Naive thymus-derived CD4-positive, alpha-beta T cell (primary cell): ENCODE measurements at regions not wholly inside any gene's neighbourhood (a gene's known extent, or its start where the extent isn't known, plus 50 kb on each side); places are given as distances from the start of the nearest gene placed in this dataset.

Source experiments
- ATAC-seq: fragments of 150-1000 bp; cut with Tn5 transposase; 2 replicates; pipeline ENCODE4 v1.10.0; 2021; ENCODE audit warnings: mild to moderate bottlenecking, moderate library complexity
- CTCF ChIA-PET: fragments of 350-600 bp; sonication (Branson Sonifier 250); formaldehyde crosslinking; loops from one replicate; lab custom pipeline; 2021; ENCODE audit warnings: antibody characterized with exemption; lab: Charles Lee
- POLR2A ChIA-PET: fragments of 350-600 bp; sonication (Branson Sonifier 250); formaldehyde crosslinking; loops from one replicate; lab custom pipeline; 2021; ENCODE audit warnings: antibody characterized with exemption, inconsistent platforms; lab: Charles Lee
- DNase-seq, 9 donors: peaks; one replicate each; pipeline versions ENCODE4 v3.0.0 to v3.0.0-alpha.2; 2020 to 2022; ENCODE audit warnings: mixed read lengths in 1 of 9
- H3K27ac ChIP-seq: one replicate; pipeline ENCODE4 v1.7.0; 2013; ENCODE audit warnings: mild to moderate bottlenecking, low read depth, low read length, moderate library complexity
- H3K27me3 ChIP-seq, 2 donors: one replicate each; pipeline ENCODE4 v1.7.0; 2013; ENCODE audit warnings: low read length in 2 of 2, mild to moderate bottlenecking in 2 of 2, moderate library complexity in 2 of 2; ENCODE audit not compliant: control insufficient read depth in 2 of 2, insufficient read depth in 2 of 2
- H3K36me3 ChIP-seq, 3 experiments: 1 replicate in 2 of 3; 2 replicates in 1 of 3; pipeline ENCODE4 v1.7.0; 2013; ENCODE audit warnings: low read length in 3 of 3, mild to moderate bottlenecking in 3 of 3, moderate library complexity in 1 of 3; ENCODE audit not compliant: insufficient read depth in 3 of 3, control insufficient read depth in 2 of 3
- H3K4me1 ChIP-seq, 2 donors: one replicate each; pipeline ENCODE4 v1.7.0; 2013; ENCODE audit warnings: low read length in 2 of 2, mild to moderate bottlenecking in 2 of 2, moderate library complexity in 1 of 2; ENCODE audit not compliant: control insufficient read depth in 2 of 2, insufficient read depth in 2 of 2
- H3K4me3 ChIP-seq: 2 replicates; pipeline ENCODE4 v1.7.0; 2013; ENCODE audit warnings: mild to moderate bottlenecking, low read length
- H3K9me3 ChIP-seq, 3 experiments: 1 replicate in 2 of 3; 2 replicates in 1 of 3; pipeline ENCODE4 v1.7.0; 2013; ENCODE audit warnings: low read length in 3 of 3; ENCODE audit not compliant: control insufficient read depth in 2 of 3
- H3K27ac Mint-ChIP-seq, 9 donors: one replicate each; pipeline ENCODE4 v1.8.0; 2020 to 2022; ENCODE audit warnings: mixed read lengths in 9 of 9, mild to moderate bottlenecking in 8 of 9, moderate library complexity in 5 of 9, inconsistent platforms in 2 of 9
- H3K27me3 Mint-ChIP-seq, 5 donors: one replicate each; pipeline ENCODE4 v1.8.0; 2021 to 2022; ENCODE audit warnings: mixed read lengths in 5 of 5, mild to moderate bottlenecking in 1 of 5
- H3K36me3 Mint-ChIP-seq, 5 donors: one replicate each; pipeline ENCODE4 v1.8.0; 2020 to 2022; ENCODE audit warnings: mixed read lengths in 5 of 5, mild to moderate bottlenecking in 3 of 5, inconsistent platforms in 1 of 5
- H3K4me1 Mint-ChIP-seq, 7 donors: one replicate each; pipeline ENCODE4 v1.8.0; 2020 to 2022; ENCODE audit warnings: mixed read lengths in 7 of 7, mild to moderate bottlenecking in 3 of 7, inconsistent platforms in 1 of 7
- H3K4me3 Mint-ChIP-seq, 10 donors: one replicate each; pipeline ENCODE4 v1.8.0; 2020 to 2022; ENCODE audit warnings: mild to moderate bottlenecking in 10 of 10, mixed read lengths in 10 of 10, moderate library complexity in 6 of 10, inconsistent platforms in 2 of 10
- H3K9me3 Mint-ChIP-seq, 11 donors: one replicate each; pipeline ENCODE4 v1.8.0; 2020 to 2022; ENCODE audit warnings: mixed read lengths in 11 of 11, mild to moderate bottlenecking in 4 of 11, inconsistent platforms in 1 of 11, moderate library complexity in 1 of 11
- intact Hi-C, 2 donors: fragments of 100-400 bp; cut with micrococcal nuclease; formaldehyde crosslinking; loops; one replicate each; pipeline ENCODE4 v1.15.1; 2023

DNA sequence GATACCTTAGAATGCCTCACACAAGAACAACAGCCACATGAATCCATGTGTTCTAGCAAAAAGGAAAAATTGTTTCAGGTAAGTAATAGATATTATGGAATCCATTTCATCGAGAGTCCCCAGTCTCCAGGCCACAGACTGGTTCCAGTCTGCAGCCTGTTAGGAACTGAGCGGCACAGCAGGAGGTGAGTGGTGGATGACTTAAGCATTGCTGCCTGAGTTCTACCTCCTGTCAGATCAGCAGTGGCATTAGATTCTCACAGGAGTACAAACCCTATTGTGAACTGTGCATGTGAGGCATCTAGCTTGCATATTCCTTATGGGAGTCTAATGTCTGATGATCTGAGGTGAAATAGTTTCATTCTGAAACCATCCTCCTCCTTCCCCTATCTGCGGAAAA is 207.0 kb downstream of the CSNK1G3 start:
- Mint-ChIP-seq H3K27me3 (no peaks in the 10 kb centered on the region), H3K4me3 (no peak overlapping the region), H3K4me1 (no peaks in the 10 kb centered on the region), H3K27ac (no peak overlapping the region), H3K9me3 (peaks cover 0 to 8% (median 0%) of the 10 kb centered on the region in 11 donors), H3K36me3 (no peaks in the 10 kb centered on the region)
- no peak overlapping the region for H3K27ac ChIP-seq
- intact Hi-C loops = no loop called here
- no peak overlapping the region for H3K4me3 ChIP-seq
- H3K36me3 ChIP-seq = no peaks in the 10 kb centered on the region
- CTCF ChIA-PET = no interaction called here
- no peak for DNase-seq
- no peaks in the 10 kb centered on the region for H3K4me1 ChIP-seq
- H3K27me3 ChIP-seq = no peaks in the 10 kb centered on the region
- no peak for ATAC-seq
- POLR2A ChIA-PET = no interaction called here
- no peaks in the 10 kb centered on the region for H3K9me3 ChIP-seq

DNA sequence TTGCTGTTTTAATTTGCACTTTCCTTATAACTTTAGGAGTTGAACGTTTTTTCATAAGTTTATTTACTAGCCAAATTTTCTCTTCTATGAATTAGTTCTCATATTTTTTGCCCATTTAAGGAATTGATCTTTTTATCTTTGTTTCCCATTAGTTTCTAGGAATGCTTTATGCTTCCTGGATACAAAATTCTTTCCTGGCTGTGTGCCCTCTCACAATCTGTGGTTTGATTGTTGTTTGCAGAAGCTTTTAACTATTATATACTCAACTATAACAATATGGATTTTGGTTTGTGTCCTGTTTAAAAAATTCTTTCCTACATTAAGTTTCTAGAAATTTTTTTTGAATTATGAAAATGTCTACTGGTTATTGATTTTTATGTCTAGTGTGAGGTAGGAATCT is 206.3 kb downstream of the CSNK1G3 start:
- DNase-seq = no peak
- no peaks in the 10 kb centered on the region for H3K4me1 Mint-ChIP-seq
- CTCF ChIA-PET = no interaction called here

DNA sequence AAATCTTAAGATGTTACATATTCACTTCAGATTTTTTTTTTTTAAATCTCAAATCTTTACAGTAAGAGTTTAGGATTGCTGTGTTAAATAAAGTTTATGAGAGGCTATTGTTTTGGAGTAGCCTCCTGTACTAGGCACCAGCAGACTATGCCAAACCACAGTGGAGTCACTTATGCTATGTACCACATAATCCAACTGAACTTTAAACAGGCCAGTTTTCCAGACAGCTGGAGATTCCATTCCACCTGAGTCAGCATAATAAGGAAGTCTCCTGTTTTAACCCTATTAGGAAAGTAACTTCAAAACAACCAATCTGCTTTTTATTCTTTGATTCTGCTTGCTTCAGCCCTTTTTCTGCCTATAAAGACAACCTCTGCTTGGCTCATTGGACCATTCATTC is 205.2 kb downstream of the CSNK1G3 start:
- no peak overlapping the region for H3K27ac Mint-ChIP-seq
- POLR2A ChIA-PET = no interaction called here
- Histone ChIP-seq H3K27me3 (no peaks in the 10 kb centered on the region), H3K4me3 (no peak overlapping the region), H3K36me3 (no peaks in the 10 kb centered on the region), H3K27ac (no peak overlapping the region), H3K4me1 (no peaks in the 10 kb centered on the region), H3K9me3 (no peaks in the 10 kb centered on the region)
- intact Hi-C loops = no loop called here
- no peaks in the 10 kb centered on the region for H3K4me1 Mint-ChIP-seq
- CTCF ChIA-PET = no interaction called here
- H3K36me3 Mint-ChIP-seq = no peaks in the 10 kb centered on the region
- no peak for ATAC-seq
- no peaks in the 10 kb centered on the region for H3K27me3 Mint-ChIP-seq
- no peak overlapping the region for H3K4me3 Mint-ChIP-seq
- peaks cover 0 to 22% (median 5%) of the 10 kb centered on the region in 11 donors for H3K9me3 Mint-ChIP-seq
- DNase-seq = no peak

More for the DNA sequence above, 206.3 kb downstream of the CSNK1G3 start:
- H3K36me3 ChIP-seq = no peaks in the 10 kb centered on the region
- ATAC-seq = no peak
- intact Hi-C loops = no loop called here
- no peaks in the 10 kb centered on the region for H3K27me3 ChIP-seq
- Mint-ChIP-seq H3K27ac (no peak overlapping the region), H3K9me3 (peaks cover 0 to 14% (median 2%) of the 10 kb centered on the region in 11 donors), H3K36me3 (no peaks in the 10 kb centered on the region), H3K27me3 (no peaks in the 10 kb centered on the region), H3K4me3 (no peak overlapping the region)
- no peak overlapping the region for H3K4me3 ChIP-seq
- H3K9me3 ChIP-seq = no peaks in the 10 kb centered on the region
- POLR2A ChIA-PET = no interaction called here
- H3K27ac ChIP-seq = no peak overlapping the region
- H3K4me1 ChIP-seq = no peaks in the 10 kb centered on the region

DNA sequence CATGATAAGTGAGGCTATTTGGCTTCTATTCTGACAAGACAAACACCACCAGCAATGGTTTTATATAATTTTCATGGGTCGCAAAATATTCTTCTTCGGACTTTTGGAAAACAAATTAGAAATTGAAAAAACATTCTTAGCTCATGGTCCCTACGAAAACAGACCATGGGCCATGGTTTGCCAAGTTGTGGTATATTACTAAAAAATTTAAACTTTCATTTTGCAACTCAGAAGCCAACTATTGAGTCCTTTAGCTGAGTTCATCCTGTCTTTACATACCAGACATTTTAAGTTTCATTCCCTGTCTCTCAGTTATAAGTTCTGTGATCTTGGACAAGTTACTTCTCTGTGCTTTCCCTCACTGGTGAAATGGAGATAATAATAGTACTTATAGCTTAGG is 198.1 kb downstream of the CSNK1G3 start:
- intact Hi-C loops = no loop called here
- Histone ChIP-seq H3K9me3 (no peaks in the 10 kb centered on the region), H3K27ac (no peak overlapping the region), H3K4me1 (no peaks in the 10 kb centered on the region), H3K27me3 (no peaks in the 10 kb centered on the region), H3K36me3 (no peaks in the 10 kb centered on the region), H3K4me3 (no peak overlapping the region)
- no peaks in the 10 kb centered on the region for H3K4me1 Mint-ChIP-seq
- no peaks in the 10 kb centered on the region for H3K36me3 Mint-ChIP-seq
- DNase-seq = no peak
- H3K4me3 Mint-ChIP-seq = no peak overlapping the region
- no peaks in the 10 kb centered on the region for H3K27me3 Mint-ChIP-seq
- ChIA-PET POLR2A (no interaction called here), CTCF (no interaction called here)
- ATAC-seq = no peak
- H3K27ac Mint-ChIP-seq = no peak overlapping the region
- peaks cover 0 to 23% (median 10%) of the 10 kb centered on the region in 11 donors for H3K9me3 Mint-ChIP-seq

DNA sequence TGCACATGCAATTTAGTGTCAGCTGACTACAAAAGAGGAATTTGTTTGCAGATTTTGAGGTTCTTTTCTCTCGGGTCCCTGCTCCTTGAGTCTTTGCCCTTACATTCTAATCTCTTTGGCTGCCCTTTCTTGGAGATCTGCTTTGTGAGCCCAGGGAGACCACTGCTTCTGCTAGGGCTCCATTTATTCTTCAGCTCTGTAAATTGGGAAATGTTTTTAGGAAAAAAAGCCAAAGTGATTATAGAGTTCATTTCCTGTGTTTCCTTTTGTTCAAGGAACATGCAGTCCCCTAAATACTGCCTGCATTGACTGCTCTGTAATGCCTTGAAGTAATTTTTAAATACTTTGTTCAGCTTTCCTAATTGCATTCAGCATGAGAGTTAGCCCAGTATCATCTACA is 197.4 kb downstream of the CSNK1G3 start:
- Histone ChIP-seq H3K4me3 (no peak overlapping the region), H3K36me3 (no peaks in the 10 kb centered on the region), H3K4me1 (no peaks in the 10 kb centered on the region), H3K27me3 (no peaks in the 10 kb centered on the region), H3K27ac (no peak overlapping the region), H3K9me3 (no peaks in the 10 kb centered on the region)
- Mint-ChIP-seq H3K36me3 (no peaks in the 10 kb centered on the region), H3K4me1 (no peaks in the 10 kb centered on the region), H3K27ac (peak overlapping the region in 1 of 9 donors; percentile 44), H3K9me3 (peaks cover 0 to 23% (median 10%) of the 10 kb centered on the region in 11 donors), H3K4me3 (no peak overlapping the region), H3K27me3 (no peaks in the 10 kb centered on the region)
- DNase-seq (no peak), ATAC-seq (no peak)
- intact Hi-C loops = no loop called here
- ChIA-PET POLR2A (no interaction called here), CTCF (no interaction called here)

DNA sequence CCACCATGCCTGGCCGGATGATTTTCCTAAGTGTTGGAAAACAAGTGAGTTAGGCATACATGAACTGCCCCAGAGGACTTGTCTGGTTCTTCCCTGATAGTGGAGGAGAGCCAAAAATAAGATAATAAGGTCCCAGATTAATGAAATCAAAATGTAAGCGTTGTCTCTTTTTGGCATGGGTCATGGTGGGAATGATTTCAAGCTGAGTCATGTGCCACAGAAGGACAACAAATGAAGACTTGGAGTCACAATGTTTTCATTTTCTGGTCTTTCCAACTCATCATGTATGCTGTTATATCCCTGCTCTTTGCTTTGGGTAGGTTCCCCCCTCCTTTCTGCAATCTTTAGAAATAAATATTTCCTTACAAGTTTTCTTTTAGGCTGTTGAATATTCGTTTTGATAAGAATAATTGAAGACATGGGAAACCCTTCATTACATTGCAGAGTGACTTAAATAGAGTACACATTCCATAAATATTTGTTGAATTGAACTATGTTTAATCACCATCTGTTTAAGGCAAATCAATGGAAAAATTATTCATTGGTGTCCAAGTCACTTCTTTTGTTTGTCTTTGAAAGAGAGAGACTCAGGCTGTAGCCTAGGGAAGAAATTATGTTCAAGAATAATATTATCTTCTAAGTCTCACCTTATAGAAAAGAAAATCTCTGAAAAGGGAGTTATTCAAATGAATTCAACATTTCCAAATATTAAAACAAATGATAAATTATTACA is 196.3 kb downstream of the CSNK1G3 start:
- ATAC-seq = no peak
- no peak overlapping the region for H3K4me3 ChIP-seq
- Mint-ChIP-seq H3K9me3 (peaks cover 0 to 17% (median 8%) of the 10 kb centered on the region in 11 donors), H3K27me3 (no peaks in the 10 kb centered on the region), H3K4me1 (no peaks in the 10 kb centered on the region), H3K36me3 (no peaks in the 10 kb centered on the region), H3K4me3 (no peak overlapping the region), H3K27ac (no peak overlapping the region)
- no peaks in the 10 kb centered on the region for H3K27me3 ChIP-seq
- H3K27ac ChIP-seq = no peak overlapping the region
- CTCF ChIA-PET = no interaction called here
- POLR2A ChIA-PET = no interaction called here
- no peaks in the 10 kb centered on the region for H3K36me3 ChIP-seq
- intact Hi-C loops = no loop called here
- H3K9me3 ChIP-seq = no peaks in the 10 kb centered on the region
- no peak for DNase-seq
- H3K4me1 ChIP-seq = no peaks in the 10 kb centered on the region

DNA sequence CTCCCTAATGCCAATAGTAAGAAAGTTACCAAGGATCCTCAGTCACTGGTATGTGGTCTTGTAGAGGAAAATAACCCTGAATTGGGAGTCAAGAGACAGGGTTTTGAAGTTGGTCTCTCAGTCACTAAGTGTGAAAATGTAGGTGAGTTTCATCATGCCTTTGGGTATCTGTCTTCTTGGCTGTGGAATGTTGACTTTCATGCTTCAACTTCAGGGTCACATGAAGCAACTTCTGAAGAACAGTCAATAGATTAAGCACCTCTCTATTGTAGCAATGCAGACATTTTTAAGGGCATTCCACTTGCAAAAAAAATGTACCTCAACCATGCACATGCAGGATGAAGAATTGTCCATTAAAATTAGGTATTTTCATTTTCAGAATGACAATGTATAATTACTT is 194.6 kb downstream of the CSNK1G3 start:
- Histone ChIP-seq H3K36me3 (no peaks in the 10 kb centered on the region), H3K27ac (no peak overlapping the region), H3K27me3 (no peaks in the 10 kb centered on the region), H3K4me3 (no peak overlapping the region), H3K9me3 (no peaks in the 10 kb centered on the region), H3K4me1 (no peaks in the 10 kb centered on the region)
- DNase-seq (no peak), ATAC-seq (no peak)
- H3K36me3 Mint-ChIP-seq = no peaks in the 10 kb centered on the region
- H3K4me1 Mint-ChIP-seq = no peaks in the 10 kb centered on the region
- ChIA-PET CTCF (no interaction called here), POLR2A (no interaction called here)
- no peaks in the 10 kb centered on the region for H3K27me3 Mint-ChIP-seq
- intact Hi-C loops = no loop called here
- H3K4me3 Mint-ChIP-seq = no peak overlapping the region
- peaks cover 0 to 8% (median 1%) of the 10 kb centered on the region in 11 donors for H3K9me3 Mint-ChIP-seq
- no peak overlapping the region for H3K27ac Mint-ChIP-seq
